ENCODE measurements at regions not wholly inside any gene's neighbourhood (a gene's known extent, or its start where the extent isn't known, plus 50 kb on each side); places are given as distances from the start of the nearest gene placed in this dataset.

- H3K36me3 ChIP-seq (ENCODE audit: insufficient read depth, low read length), result no peaks in the 10 kb centered on the region
- H3K4me3 ChIP-seq (ENCODE audit: low read depth, low read length, poor library complexity, severe bottlenecking), result no peak overlapping the region
- DNase-seq (ENCODE audit: low spot score), result no peak
- TF ChIP-seq CTCF (conservative IDR thresholded peaks at IDR 0.05; ENCODE audit: low read length), result no peak
- no peak for TF ChIP-seq EZH2phosphoT487 (IDR thresholded peaks at IDR 0.05; ENCODE audit: borderline replicate concordance, low read depth, low read length)
- H3K79me2 ChIP-seq (ENCODE audit: insufficient read depth, low read depth, low read length), result no peaks in the 10 kb centered on the region
- ChIA-PET CTCF (ENCODE audit: unreplicated experiment) (no interaction called here), POLR2A (interaction anchor here (0.7 kb wide), 1 partner anchor 558 kb away, joined by 10 read pairs; no protein-coding TSS in a partner anchor)
- H3K9me2 ChIP-seq (ENCODE audit: insufficient read depth, low read length), result no peaks in the 10 kb centered on the region; the same call in 1 of the 2 replicates
- no peak overlapping the region for H3K27ac ChIP-seq (ENCODE audit: low read depth, low read length, poor library complexity, severe bottlenecking)
- no peaks in the 10 kb centered on the region for H3K9me3 ChIP-seq (ENCODE audit: low read length)
- no peaks in the 10 kb centered on the region for H3K4me1 ChIP-seq (ENCODE audit: insufficient read depth, low read length, poor library complexity, severe bottlenecking)
- H4K20me1 ChIP-seq (ENCODE audit: insufficient read depth, low read length), result no peaks in the 10 kb centered on the region
- no peak overlapping the region for H3K4me2 ChIP-seq (ENCODE audit: low read length)
- BruUV-seq (replicated peaks), result no TSS peak
- no peak overlapping the region for H2AFZ ChIP-seq (ENCODE audit: low read length)
- intact Hi-C loops (cut with micrococcal nuclease; ENCODE audit: unreplicated experiment), result no loop called here
Observed at GRCh38 chr1:60864722-60865121, 217.6 kb upstream of the NFIA start.

- TF ChIP-seq CTCF (conservative IDR thresholded peaks at IDR 0.05; ENCODE audit: low read length) (no peak), EZH2phosphoT487 (IDR thresholded peaks at IDR 0.05; ENCODE audit: borderline replicate concordance, low read depth, low read length) (no peak)
- POLR2A ChIA-PET, result interaction anchor here (0.7 kb wide), 1 partner anchor 30 kb away, joined by 3 read pairs; no protein-coding TSS in a partner anchor
- no peak overlapping the region for H3K27ac ChIP-seq (ENCODE audit: low read depth, low read length, poor library complexity, severe bottlenecking)
- H3K79me2 ChIP-seq (ENCODE audit: insufficient read depth, low read depth, low read length), result no peaks in the 10 kb centered on the region
- DNase-seq (ENCODE audit: low spot score), result no peak
- no peaks in the 10 kb centered on the region for H3K9me3 ChIP-seq (ENCODE audit: low read length)
- CTCF ChIA-PET (ENCODE audit: unreplicated experiment), result no interaction called here
- BruUV-seq (replicated peaks), result no TSS peak
- H4K20me1 ChIP-seq (ENCODE audit: insufficient read depth, low read length), result no peaks in the 10 kb centered on the region
- no peaks in the 10 kb centered on the region for H3K36me3 ChIP-seq (ENCODE audit: insufficient read depth, low read length)
- no peak overlapping the region for H2AFZ ChIP-seq (ENCODE audit: low read length)
- intact Hi-C loops (cut with micrococcal nuclease; ENCODE audit: unreplicated experiment), result no loop called here
- H3K9me2 ChIP-seq (ENCODE audit: insufficient read depth, low read length), result no peaks in the 10 kb centered on the region; the same call in 1 of the 2 replicates
- no peak overlapping the region for H3K4me2 ChIP-seq (ENCODE audit: low read length)
- H3K4me3 ChIP-seq (ENCODE audit: low read depth, low read length, poor library complexity, severe bottlenecking), result no peak overlapping the region
- H3K4me1 ChIP-seq (ENCODE audit: insufficient read depth, low read length, poor library complexity, severe bottlenecking), result no peaks in the 10 kb centered on the region
Observed at GRCh38 chr1:60863131-60863530, 219.2 kb upstream of the NFIA start.

- Histone ChIP-seq H3K36me3 (ENCODE audit: insufficient read depth, low read length) (no peaks in the 10 kb centered on the region), H4K20me1 (ENCODE audit: insufficient read depth, low read length) (no peaks in the 10 kb centered on the region), H3K4me2 (ENCODE audit: low read length) (no peak overlapping the region), H3K27ac (ENCODE audit: low read depth, low read length, poor library complexity, severe bottlenecking) (no peak overlapping the region), H3K9me3 (ENCODE audit: low read length) (no peaks in the 10 kb centered on the region), H2AFZ (ENCODE audit: low read length) (no peak overlapping the region), H3K4me3 (ENCODE audit: low read depth, low read length, poor library complexity, severe bottlenecking) (no peak overlapping the region), H3K4me1 (ENCODE audit: insufficient read depth, low read length, poor library complexity, severe bottlenecking) (no peaks in the 10 kb centered on the region), H3K79me2 (ENCODE audit: insufficient read depth, low read depth, low read length) (no peaks in the 10 kb centered on the region), H3K9me2 (ENCODE audit: insufficient read depth, low read length) (no peaks in the 10 kb centered on the region; the same call in 1 of the 2 replicates)
- ChIA-PET POLR2A (no interaction called here), CTCF (ENCODE audit: unreplicated experiment) (no interaction called here)
- no peak for TF ChIP-seq EZH2phosphoT487 (IDR thresholded peaks at IDR 0.05; ENCODE audit: borderline replicate concordance, low read depth, low read length)
- no peak for TF ChIP-seq CTCF (conservative IDR thresholded peaks at IDR 0.05; ENCODE audit: low read length)
- intact Hi-C loops (cut with micrococcal nuclease; ENCODE audit: unreplicated experiment), result no loop called here
- no peak for DNase-seq (ENCODE audit: low spot score)
- no TSS peak for BruUV-seq (replicated peaks)
Observed at GRCh38 chr1:60861961-60862567, 220.3 kb upstream of the NFIA start.

Data from OCI-LY7 (cell line).